ENCODE measurements at regions not wholly inside any gene's neighbourhood (a gene's known extent, or its start where the extent isn't known, plus 50 kb on each side); places are given as distances from the start of the nearest gene placed in this dataset.

DNA sequence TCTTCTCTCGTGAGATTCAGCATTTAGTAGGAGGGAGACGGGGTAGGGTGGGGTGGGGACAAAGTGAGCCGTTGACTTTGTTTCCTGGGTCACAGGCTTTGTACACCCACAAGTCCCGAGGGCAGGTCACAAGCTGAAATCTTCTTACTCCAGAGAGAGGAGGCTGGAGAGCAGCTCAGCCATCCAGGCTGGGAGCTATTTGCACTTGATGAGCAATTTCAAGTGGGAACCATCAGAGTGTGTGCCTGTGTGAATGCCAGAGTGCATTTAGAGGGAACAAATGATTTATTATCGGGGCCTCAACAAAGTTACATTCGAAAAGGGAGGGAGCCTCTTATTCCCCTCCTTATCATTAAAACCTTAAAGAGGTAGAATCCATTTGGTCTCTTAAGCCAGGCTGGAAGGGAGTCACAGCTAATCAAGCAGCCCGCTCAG is 155.7 kb upstream of the JARID2 start:
- CTCF ChIA-PET (ENCODE audit: low intra/inter-chr PET ratio, low total read pairs), result no interaction called here
- Histone ChIP-seq H2AFZ (ENCODE audit: low read length) (no peak overlapping the region), H3K4me3 (replicated peaks in 1 of 3; ENCODE audit: insufficient read depth in 1 of 3, low read depth in 2 of 3, low read length in 3 of 3) (no peak overlapping the region), H3K79me2 (ENCODE audit: insufficient read depth, low read length) (no peaks in the 10 kb centered on the region), H3K36me3 (replicated peaks in 1 of 2; ENCODE audit: control insufficient read depth in 1 of 2, insufficient read depth in 2 of 2, low read length in 2 of 2) (no peaks in the 10 kb centered on the region), H3K9me3 (ENCODE audit: low read length) (no peaks in the 10 kb centered on the region), H3K4me2 (ENCODE audit: low read depth, low read length) (no peak overlapping the region), H3K27ac (ENCODE audit: extremely low read length, insufficient read depth, low read length) (no peak overlapping the region), H3K27me3 (ENCODE audit: control insufficient read depth in 1 of 2, insufficient read depth in 2 of 2, low read length in 2 of 2) (0 out of 5 replicates have a peak, but pooled peaks cover 0 to 5% of the 10 kb centered on the region in 2 experiments), H4K20me1 (ENCODE audit: insufficient read depth, low read length) (no peaks in the 10 kb centered on the region), H3K9ac (ENCODE audit: insufficient read depth, low read depth, low read length) (no peak overlapping the region), H3K4me1 (ENCODE audit: insufficient read depth, low read length) (no peaks in the 10 kb centered on the region)
- POLR2A ChIA-PET, result no interaction called here
- DNase-seq (ENCODE audit: low spot score) (no peak), ATAC-seq (no peak; the same call in 2 of the 3 replicates), FAIRE-seq (no peak)
- 21% methylated on average over 7 of the region's 7 CpGs for WGBS (ENCODE audit: low lambda C conversion rate)
- intact Hi-C loops (cut with micrococcal nuclease; ENCODE audit: unreplicated experiment), result no loop called here
- in situ Hi-C loops (cut with HindIII; ENCODE audit: extremely low pct_ligation_motif_present, low pct_unique_long_range_greater_than_20kb), result no loop called here
- BruUV-seq (replicated peaks), result no TSS peak
- TF ChIP-seq SATB2 (CRISPR knock-in tag; IDR thresholded peaks at IDR 0.05) (no peak), ZNF263 (CRISPR knock-in tag; IDR thresholded peaks at IDR 0.05) (no peak), ZKSCAN1 (IDR thresholded peaks at IDR 0.05; ENCODE audit: low read length) (no peak), ZSCAN29 (CRISPR knock-in tag; conservative IDR thresholded peaks at IDR 0.05) (no peak), XRCC5 (optimal IDR thresholded peaks at IDR 0.05; ENCODE audit: low read length) (no peak), ZNF350 (CRISPR knock-in tag; IDR thresholded peaks at IDR 0.05; ENCODE audit: borderline replicate concordance, low read depth) (no peak)
- TF ChIP-seq, protein P1, sequence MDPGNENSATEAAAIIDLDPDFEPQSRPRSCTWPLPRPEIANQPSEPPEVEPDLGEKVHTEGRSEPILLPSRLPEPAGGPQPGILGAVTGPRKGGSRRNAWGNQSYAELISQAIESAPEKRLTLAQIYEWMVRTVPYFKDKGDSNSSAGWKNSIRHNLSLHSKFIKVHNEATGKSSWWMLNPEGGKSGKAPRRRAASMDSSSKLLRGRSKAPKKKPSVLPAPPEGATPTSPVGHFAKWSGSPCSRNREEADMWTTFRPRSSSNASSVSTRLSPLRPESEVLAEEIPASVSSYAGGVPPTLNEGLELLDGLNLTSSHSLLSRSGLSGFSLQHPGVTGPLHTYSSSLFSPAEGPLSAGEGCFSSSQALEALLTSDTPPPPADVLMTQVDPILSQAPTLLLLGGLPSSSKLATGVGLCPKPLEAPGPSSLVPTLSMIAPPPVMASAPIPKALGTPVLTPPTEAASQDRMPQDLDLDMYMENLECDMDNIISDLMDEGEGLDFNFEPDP (CRISPR knock-in tag; conservative IDR thresholded peaks at IDR 0.05), result no peak

DNA sequence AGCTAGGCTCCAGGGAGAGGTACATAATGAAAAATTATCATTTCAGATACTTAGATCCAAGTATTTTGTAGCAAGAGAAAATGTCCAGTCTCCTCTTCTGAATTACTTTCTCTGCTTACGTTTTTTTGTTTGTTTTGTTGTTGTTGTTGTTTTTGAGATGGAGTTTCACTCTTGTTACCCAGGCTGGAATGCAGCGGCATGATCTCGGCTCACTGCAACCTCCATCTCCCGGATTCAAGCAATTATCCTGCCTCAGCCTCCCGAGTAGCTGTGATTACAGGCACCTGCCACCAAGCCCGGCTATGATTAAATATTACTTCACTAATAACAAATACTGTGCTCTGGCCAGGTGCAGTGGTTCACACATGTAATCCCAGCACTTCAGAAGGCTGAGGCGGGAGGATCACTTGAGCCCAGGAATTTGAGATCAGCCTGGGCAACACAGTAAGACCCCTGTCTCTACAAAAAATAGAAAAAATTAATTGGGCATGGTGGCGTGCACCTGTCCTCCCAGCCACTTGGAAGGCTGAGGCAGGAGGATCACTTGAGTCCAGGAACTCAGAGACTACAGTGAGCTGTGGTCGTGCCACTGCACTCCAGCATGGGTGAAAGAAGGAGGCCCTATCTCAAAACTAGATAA is 155.0 kb upstream of the JARID2 start:
- Histone ChIP-seq H2AFZ (ENCODE audit: low read length) (no peak overlapping the region), H3K4me2 (ENCODE audit: low read depth, low read length) (no peak overlapping the region), H4K20me1 (ENCODE audit: insufficient read depth, low read length) (no peaks in the 10 kb centered on the region), H3K4me1 (ENCODE audit: insufficient read depth, low read length) (no peaks in the 10 kb centered on the region), H3K4me3 (replicated peaks in 1 of 3; ENCODE audit: insufficient read depth in 1 of 3, low read depth in 2 of 3, low read length in 3 of 3) (no peak overlapping the region), H3K27ac (ENCODE audit: extremely low read length, insufficient read depth, low read length) (no peak overlapping the region), H3K79me2 (ENCODE audit: insufficient read depth, low read length) (no peaks in the 10 kb centered on the region), H3K27me3 (ENCODE audit: control insufficient read depth in 1 of 2, insufficient read depth in 2 of 2, low read length in 2 of 2) (0 out of 5 replicates have a peak, but pooled peaks cover 0 to 5% of the 10 kb centered on the region in 2 experiments), H3K9ac (ENCODE audit: insufficient read depth, low read depth, low read length) (no peak overlapping the region), H3K9me3 (ENCODE audit: low read length) (no peaks in the 10 kb centered on the region), H3K36me3 (replicated peaks in 1 of 2; ENCODE audit: control insufficient read depth in 1 of 2, insufficient read depth in 2 of 2, low read length in 2 of 2) (no peaks in the 10 kb centered on the region)
- FAIRE-seq (no peak), DNase-seq (ENCODE audit: low spot score) (no peak), ATAC-seq (no peak)
- ChIA-PET CTCF (ENCODE audit: low intra/inter-chr PET ratio, low total read pairs) (no interaction called here), POLR2A (no interaction called here)
- WGBS (ENCODE audit: low lambda C conversion rate), result 40% methylated on average over 9 of the region's 9 CpGs
- no TSS peak for BruUV-seq (replicated peaks)
- in situ Hi-C loops (cut with HindIII; ENCODE audit: extremely low pct_ligation_motif_present, low pct_unique_long_range_greater_than_20kb) (no loop called here), intact Hi-C loops (cut with micrococcal nuclease; ENCODE audit: unreplicated experiment) (no loop called here)
- TF ChIP-seq ZNF431 (CRISPR knock-in tag; IDR thresholded peaks at IDR 0.05; ENCODE audit: borderline replicate concordance, low read depth) (no peak), SMYD3 (CRISPR knock-in tag; IDR thresholded peaks at IDR 0.05) (no peak), ZNF354B (CRISPR knock-in tag; IDR thresholded peaks at IDR 0.05) (no peak), RFXAP (CRISPR knock-in tag; IDR thresholded peaks at IDR 0.05; ENCODE audit: borderline replicate concordance) (no peak), IRX3 (CRISPR knock-in tag; IDR thresholded peaks at IDR 0.05; ENCODE audit: borderline replicate concordance, low read depth) (no peak), FOXJ3 (CRISPR knock-in tag; IDR thresholded peaks at IDR 0.05; ENCODE audit: borderline replicate concordance) (no peak), FOXC1 (CRISPR knock-in tag; IDR thresholded peaks at IDR 0.05; ENCODE audit: borderline replicate concordance) (no peak)
- TF ChIP-seq, protein P2, sequence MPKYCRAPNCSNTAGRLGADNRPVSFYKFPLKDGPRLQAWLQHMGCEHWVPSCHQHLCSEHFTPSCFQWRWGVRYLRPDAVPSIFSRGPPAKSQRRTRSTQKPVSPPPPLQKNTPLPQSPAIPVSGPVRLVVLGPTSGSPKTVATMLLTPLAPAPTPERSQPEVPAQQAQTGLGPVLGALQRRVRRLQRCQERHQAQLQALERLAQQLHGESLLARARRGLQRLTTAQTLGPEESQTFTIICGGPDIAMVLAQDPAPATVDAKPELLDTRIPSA (CRISPR knock-in tag; IDR thresholded peaks at IDR 0.05; ENCODE audit: borderline replicate concordance), result no peak
- TF ChIP-seq, protein P3, sequence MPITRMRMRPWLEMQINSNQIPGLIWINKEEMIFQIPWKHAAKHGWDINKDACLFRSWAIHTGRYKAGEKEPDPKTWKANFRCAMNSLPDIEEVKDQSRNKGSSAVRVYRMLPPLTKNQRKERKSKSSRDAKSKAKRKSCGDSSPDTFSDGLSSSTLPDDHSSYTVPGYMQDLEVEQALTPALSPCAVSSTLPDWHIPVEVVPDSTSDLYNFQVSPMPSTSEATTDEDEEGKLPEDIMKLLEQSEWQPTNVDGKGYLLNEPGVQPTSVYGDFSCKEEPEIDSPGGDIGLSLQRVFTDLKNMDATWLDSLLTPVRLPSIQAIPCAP (CRISPR knock-in tag; IDR thresholded peaks at IDR 0.05; ENCODE audit: low read depth), result no peak

Measured in HepG2 (cell line).